Coronary artery (tissue), 2 donors: ENCODE measurements at regions not wholly inside any gene's neighbourhood (a gene's known extent, or its start where the extent isn't known, plus 50 kb on each side); places are given as distances from the start of the nearest gene placed in this dataset.

Experiments used
- DNase-seq: peaks from one replicate; pipeline ENCODE4 v3.0.0-alpha.2; 2017; ENCODE audit warnings: low spot score
- H3K27ac ChIP-seq, 2 donors: fragments of 200-600 bp; sonication (generic); one replicate each; pipeline ENCODE4 v1.5.1; 2016 to 2019
- H3K4me3 ChIP-seq: fragments of 200-600 bp; sonication (generic); 2 replicates; pipeline ENCODE4 v1.5.1; 2016; ENCODE audit warnings: mild to moderate bottlenecking, moderate library complexity
- TF ChIP-seq, protein P1 (sequence below): fragments of 200-600 bp; sonication (generic); IDR thresholded peaks from one replicate; pipeline ENCODE4 v1.5.1; 2019; ENCODE audit warnings: antibody characterized with exemption

DNA sequence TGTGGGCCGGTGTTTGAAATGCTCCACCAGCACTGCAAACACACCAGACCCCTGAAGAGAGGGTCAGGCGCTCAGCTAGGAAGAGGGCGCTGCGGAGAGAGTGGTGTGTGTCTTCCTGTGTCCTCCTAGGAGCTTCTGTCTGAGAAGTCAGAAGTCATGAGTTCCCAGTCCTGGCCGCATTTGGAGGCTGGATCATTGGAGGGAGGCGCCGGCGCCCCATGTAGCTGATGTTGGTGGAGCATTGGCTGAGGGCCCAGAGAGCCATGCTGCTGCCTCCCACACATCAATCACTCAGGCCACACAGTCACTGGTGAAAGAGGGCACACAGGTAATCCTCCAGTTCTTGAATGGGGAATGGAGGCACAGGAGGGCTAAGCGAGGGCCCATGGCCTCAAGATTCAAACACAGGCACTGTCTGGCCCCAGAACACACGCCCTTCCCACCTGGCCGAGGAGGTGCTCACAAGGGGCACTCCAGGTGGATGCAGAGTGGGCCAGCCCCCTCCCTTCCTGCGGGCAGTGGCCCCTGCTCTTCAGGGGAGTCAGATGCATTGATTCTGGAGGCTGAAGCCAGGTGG, 66.3 kb downstream of the RRM2 start:
- TF ChIP-seq, protein P1, sequence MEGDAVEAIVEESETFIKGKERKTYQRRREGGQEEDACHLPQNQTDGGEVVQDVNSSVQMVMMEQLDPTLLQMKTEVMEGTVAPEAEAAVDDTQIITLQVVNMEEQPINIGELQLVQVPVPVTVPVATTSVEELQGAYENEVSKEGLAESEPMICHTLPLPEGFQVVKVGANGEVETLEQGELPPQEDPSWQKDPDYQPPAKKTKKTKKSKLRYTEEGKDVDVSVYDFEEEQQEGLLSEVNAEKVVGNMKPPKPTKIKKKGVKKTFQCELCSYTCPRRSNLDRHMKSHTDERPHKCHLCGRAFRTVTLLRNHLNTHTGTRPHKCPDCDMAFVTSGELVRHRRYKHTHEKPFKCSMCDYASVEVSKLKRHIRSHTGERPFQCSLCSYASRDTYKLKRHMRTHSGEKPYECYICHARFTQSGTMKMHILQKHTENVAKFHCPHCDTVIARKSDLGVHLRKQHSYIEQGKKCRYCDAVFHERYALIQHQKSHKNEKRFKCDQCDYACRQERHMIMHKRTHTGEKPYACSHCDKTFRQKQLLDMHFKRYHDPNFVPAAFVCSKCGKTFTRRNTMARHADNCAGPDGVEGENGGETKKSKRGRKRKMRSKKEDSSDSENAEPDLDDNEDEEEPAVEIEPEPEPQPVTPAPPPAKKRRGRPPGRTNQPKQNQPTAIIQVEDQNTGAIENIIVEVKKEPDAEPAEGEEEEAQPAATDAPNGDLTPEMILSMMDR = no peak
- DNase-seq = no peak
- Histone ChIP-seq H3K27ac (no peak overlapping the region), H3K4me3 (no peak overlapping the region)

DNA sequence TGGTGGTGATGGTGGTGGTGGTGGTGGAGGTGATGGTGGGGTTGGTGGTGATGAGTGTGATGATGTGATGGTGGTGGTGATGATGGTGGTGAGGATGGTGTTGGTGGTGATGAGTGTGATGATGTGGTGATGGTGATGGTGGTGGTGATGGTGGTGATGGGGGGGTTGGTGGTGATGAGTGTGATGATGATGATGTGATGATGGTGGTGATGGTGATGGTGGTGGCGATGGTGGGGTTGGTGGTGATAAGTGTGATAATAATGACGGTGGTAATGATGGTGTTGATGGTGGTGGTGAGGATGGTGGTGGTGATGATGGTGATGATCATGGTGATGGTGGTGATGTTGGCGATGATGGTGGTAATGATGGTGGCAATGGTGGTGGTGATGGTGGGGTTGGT, 67.7 kb downstream of the RRM2 start:
- Histone ChIP-seq H3K4me3 (no peak overlapping the region), H3K27ac (no peak overlapping the region)
- DNase-seq = no peak
- TF ChIP-seq, protein P1 = no peak

DNA sequence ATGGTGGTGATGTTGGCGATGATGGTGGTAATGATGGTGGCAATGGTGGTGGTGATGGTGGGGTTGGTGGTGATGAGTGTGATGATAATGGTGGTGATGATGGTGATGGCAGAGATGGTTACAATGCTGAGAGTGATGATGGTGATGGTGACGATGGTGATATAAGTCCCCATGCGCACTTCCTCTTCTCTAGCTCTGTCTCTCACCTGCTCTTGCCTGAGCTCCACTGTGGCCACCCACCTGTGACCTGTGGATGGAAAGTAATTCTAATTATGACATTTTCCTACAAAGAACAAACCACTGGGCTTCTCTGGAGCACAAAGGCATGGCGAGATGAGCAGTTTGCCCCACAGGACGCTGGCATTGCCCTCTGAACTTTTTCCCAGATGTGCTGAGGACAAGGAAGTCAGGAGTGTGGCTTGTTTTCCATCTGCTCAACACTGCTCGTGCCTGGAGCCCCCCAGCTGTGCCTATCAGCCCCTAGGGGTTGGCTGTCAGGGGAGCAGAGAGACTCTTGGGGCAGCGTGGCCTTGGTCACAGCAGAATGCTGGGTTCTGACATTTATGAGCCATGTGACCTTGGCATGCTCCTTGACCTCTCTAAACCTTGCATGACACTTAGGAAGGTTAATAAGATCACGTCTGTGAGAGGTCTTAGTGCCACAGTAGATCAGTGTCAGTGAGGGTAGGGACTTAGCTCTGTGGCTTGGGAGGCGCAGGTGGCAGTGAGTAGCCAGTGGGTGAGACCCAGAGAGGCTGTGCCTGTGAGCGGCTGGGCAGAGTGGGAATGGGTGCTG, 68.4 kb downstream of the RRM2 start:
- no peak for DNase-seq
- TF ChIP-seq, protein P1 = no peak
- H3K4me3 ChIP-seq = no peak overlapping the region
- no peak overlapping the region for H3K27ac ChIP-seq

DNA sequence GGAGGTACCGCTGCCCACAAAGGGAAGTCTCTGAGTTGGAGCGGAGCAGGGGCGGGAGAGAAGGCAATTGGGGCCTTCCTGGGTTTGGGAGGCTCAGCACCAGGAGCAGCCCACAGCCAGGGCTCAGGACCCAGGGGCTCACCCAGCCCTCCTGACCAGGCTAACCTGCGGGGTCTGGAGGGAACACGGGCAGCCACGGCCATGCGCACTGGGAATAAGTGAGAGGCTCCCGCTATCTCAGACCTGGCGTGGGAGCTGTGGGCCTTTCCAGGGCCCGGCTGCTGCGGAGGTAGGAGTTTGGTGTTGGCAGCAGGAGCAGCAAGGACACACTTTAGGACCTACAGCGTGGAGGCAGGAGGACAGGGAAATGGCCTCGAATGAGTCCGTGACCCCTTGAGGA, 69.0 kb downstream of the RRM2 start:
- no peak overlapping the region for H3K27ac ChIP-seq
- H3K4me3 ChIP-seq = no peak overlapping the region
- DNase-seq = no peak
- TF ChIP-seq, protein P1 = no peak

DNA sequence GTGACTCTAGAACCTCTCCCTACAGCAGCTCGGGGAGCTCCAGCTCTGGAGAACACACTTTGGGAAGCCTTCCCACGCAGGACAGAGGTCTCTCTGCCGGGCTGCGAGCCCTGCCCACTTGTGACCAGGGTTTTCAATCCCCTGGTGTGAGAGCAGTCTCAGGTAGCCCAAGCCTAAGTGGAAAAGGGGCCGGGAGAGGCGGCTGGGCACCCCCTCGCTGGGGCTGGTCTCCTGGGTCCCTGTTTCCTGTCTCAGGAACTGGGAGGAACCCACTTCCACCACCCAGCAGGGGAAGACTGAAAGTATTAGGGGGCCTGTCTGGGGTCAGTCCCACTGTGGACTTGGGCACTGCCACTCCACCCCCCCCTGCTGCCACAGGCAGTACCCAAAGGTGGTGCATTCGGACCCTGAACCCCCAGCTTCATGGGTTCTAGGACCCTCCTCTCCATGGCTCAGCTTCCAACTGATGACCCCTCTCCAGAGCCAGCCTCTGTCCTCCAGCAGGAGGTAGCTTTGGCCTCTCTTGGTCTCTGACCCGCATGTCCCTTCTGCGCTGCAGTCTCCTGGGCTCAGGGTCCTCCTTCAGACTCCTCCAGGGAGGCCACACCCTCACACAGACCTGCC, 70.0 kb downstream of the RRM2 start:
- no peak overlapping the region for H3K4me3 ChIP-seq
- H3K27ac ChIP-seq = no peak overlapping the region
- no peak for DNase-seq
- TF ChIP-seq, protein P1 = no peak

DNA sequence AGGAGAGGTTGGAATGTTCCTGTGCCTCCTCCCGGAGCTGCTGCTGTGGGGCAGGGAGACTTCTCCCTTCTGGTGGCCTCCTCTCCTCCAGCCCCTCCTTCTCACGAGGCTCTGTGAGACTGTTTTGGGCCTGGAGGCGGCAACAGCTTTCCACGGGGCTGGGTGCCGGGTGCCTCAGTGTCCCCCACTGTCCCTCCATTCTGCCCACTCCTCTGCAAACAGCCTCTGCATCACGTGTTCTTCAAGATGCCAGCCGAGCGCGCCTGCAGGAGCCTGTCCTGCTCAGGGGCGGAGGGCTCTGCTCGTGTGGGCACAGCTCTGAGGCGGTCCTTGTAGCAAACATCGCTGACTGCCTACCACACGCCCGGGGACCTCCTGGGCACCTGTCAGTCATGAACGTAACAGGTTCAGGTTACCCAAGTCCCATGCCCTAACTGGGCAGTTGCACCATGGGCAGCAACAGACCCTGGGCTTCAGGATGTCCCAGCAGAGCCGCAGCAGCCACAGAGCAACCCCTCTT, 70.8 kb downstream of the RRM2 start:
- H3K4me3 ChIP-seq = no peak overlapping the region
- DNase-seq = no peak
- no peak overlapping the region for H3K27ac ChIP-seq
- TF ChIP-seq, protein P1 = no peak
